SU-DHL-6 (cell line): ENCODE measurements at regions not wholly inside any gene's neighbourhood (a gene's known extent, or its start where the extent isn't known, plus 50 kb on each side); places are given as distances from the start of the nearest gene placed in this dataset.

Experiments
- H2AFZ ChIP-seq: fragments of 200-600 bp; sonication (generic); 2 replicates; pipeline ENCODE4 v1.6.1; 2014; ENCODE audit warnings: low read depth, mild to moderate bottlenecking, moderate library complexity, mixed read lengths, antibody characterized with exemption, low read length; ENCODE audit not compliant: severe bottlenecking
- H3F3A ChIP-seq: fragments of 200-600 bp; shearing (Covaris generic); 2 replicates; pipeline ENCODE4 v1.6.0; 2016; ENCODE audit warnings: antibody characterized with exemption, mild to moderate bottlenecking; ENCODE audit not compliant: insufficient read depth
- H3K27ac ChIP-seq: fragments of 200-600 bp; sonication (generic); 2 replicates; pipeline ENCODE4 v1.5.1; 2016; ENCODE audit warnings: low read depth, mild to moderate bottlenecking, low read length, moderate library complexity, mixed read lengths
- H3K27me3 ChIP-seq: fragments of 200-600 bp; sonication (generic), shearing (Covaris generic); 2 replicates; pipeline ENCODE4 v1.6.0; 2014; ENCODE audit warnings: mild to moderate bottlenecking, low read length
- H3K36me3 ChIP-seq: fragments of 200-600 bp; sonication (generic); 2 replicates; pipeline ENCODE4 v1.6.1; 2014; ENCODE audit warnings: mild to moderate bottlenecking, low read length, mixed read lengths
- H3K4me2 ChIP-seq: fragments of 300-600, 200-600 bp; shearing (Covaris generic), sonication (generic); 2 replicates; pipeline ENCODE4 v1.6.0; 2014; ENCODE audit warnings: low read length, low read depth, mild to moderate bottlenecking; ENCODE audit not compliant: poor library complexity, severe bottlenecking
- H3K4me3 ChIP-seq: fragments of 200-600 bp; sonication (generic); 2 replicates; pipeline ENCODE4 v1.5.1; 2014; ENCODE audit warnings: antibody characterized with exemption, low read length, mild to moderate bottlenecking, mixed read lengths; ENCODE audit not compliant: insufficient read depth, poor library complexity, severe bottlenecking
- H3K79me2 ChIP-seq: fragments of 200-600 bp; sonication (generic); 2 replicates; pipeline ENCODE4 v1.6.1; 2014; ENCODE audit warnings: mild to moderate bottlenecking, low read length, moderate library complexity; ENCODE audit not compliant: insufficient read depth
- H3K9ac ChIP-seq: fragments of 200-600 bp; sonication (generic); 2 replicates; pipeline ENCODE4 v1.7.0; 2014; ENCODE audit warnings: mild to moderate bottlenecking, low read length
- H3K9me2 ChIP-seq: fragments of 200-600 bp; sonication (generic); replicated peaks from 2 replicates; pipeline ENCODE4 v1.6.1; 2014; ENCODE audit warnings: low read length; ENCODE audit not compliant: insufficient read depth
- H3K9me3 ChIP-seq: fragments of 200-600 bp; sonication (generic); 2 replicates; pipeline ENCODE4 v1.6.1; 2014; ENCODE audit warnings: low read length, mixed read lengths; ENCODE audit not compliant: insufficient read depth
- H4K20me1 ChIP-seq: fragments of 200-600 bp; sonication (generic); 2 replicates; pipeline ENCODE4 v1.6.1; 2014; ENCODE audit warnings: low read depth, mild to moderate bottlenecking, antibody characterized with exemption, low read length, moderate library complexity, mixed read lengths
- CTCF ChIP-seq: fragments of 200-600 bp; sonication (generic); IDR thresholded peaks from one replicate; pipeline ENCODE4 v1.5.1; 2017; ENCODE audit warnings: antibody characterized with exemption, mild to moderate bottlenecking, low read length, moderate library complexity; ENCODE audit not compliant: insufficient read depth, poor library complexity, severe bottlenecking
- EZH2phosphoT487 ChIP-seq: fragments of 200-600 bp; sonication (generic), shearing (Covaris generic); conservative IDR thresholded peaks from 2 replicates; pipeline ENCODE4 v1.6.1; 2018; ENCODE audit warnings: mild to moderate bottlenecking, antibody characterized with exemption, low read length, moderate library complexity, mixed read lengths

GRCh38 chr11:109526931-109527330 is 104.9 kb downstream of the C11orf87 start:
- no peak overlapping the region for H3K27ac ChIP-seq
- TF ChIP-seq EZH2phosphoT487, result no peak
- no peaks in the 10 kb centered on the region for H3K9me3 ChIP-seq
- no peak overlapping the region for H3K4me2 ChIP-seq
- H2AFZ ChIP-seq, result no peak overlapping the region
- H3K9me2 ChIP-seq, result 0 out of 2 replicates have a peak, but pooled peaks cover 3% of the 10 kb centered on the region
- no peak overlapping the region for H3K4me3 ChIP-seq
- H4K20me1 ChIP-seq, result no peaks in the 10 kb centered on the region
- no peak overlapping the region for H3K9ac ChIP-seq
- H3F3A ChIP-seq, result no peaks in the 10 kb centered on the region
- H3K79me2 ChIP-seq, result no peaks in the 10 kb centered on the region
- no peaks in the 10 kb centered on the region for H3K36me3 ChIP-seq
- no peaks in the 10 kb centered on the region for H3K27me3 ChIP-seq

GRCh38 chr11:109527496-109527895 is 105.5 kb downstream of the C11orf87 start:
- no peak overlapping the region for H3K4me3 ChIP-seq
- H3K79me2 ChIP-seq, result no peaks in the 10 kb centered on the region
- H3K27ac ChIP-seq, result no peak overlapping the region
- no peak overlapping the region for H2AFZ ChIP-seq
- H3K4me2 ChIP-seq, result no peak overlapping the region
- H3K9me3 ChIP-seq, result no peaks in the 10 kb centered on the region
- TF ChIP-seq EZH2phosphoT487, result no peak
- no peak for TF ChIP-seq CTCF
- H3K27me3 ChIP-seq, result no peaks in the 10 kb centered on the region
- 0 out of 2 replicates have a peak, but pooled peaks cover 3% of the 10 kb centered on the region for H3K9me2 ChIP-seq
- H3K36me3 ChIP-seq, result no peaks in the 10 kb centered on the region
- H4K20me1 ChIP-seq, result no peaks in the 10 kb centered on the region
- no peaks in the 10 kb centered on the region for H3F3A ChIP-seq
- H3K9ac ChIP-seq, result no peak overlapping the region

GRCh38 chr11:109547356-109548027 is 125.5 kb downstream of the C11orf87 start:
- Histone ChIP-seq H3K9ac (no peak overlapping the region), H3K27ac (no peak overlapping the region), H2AFZ (no peak overlapping the region)

More at GRCh38 chr11:109547356-109548027, 125.5 kb downstream of the C11orf87 start:
- no peaks in the 10 kb centered on the region for H3K27me3 ChIP-seq
- no peaks in the 10 kb centered on the region for H3K9me2 ChIP-seq
- no peaks in the 10 kb centered on the region for H3K36me3 ChIP-seq
- H3K4me3 ChIP-seq, result no peak overlapping the region
- H4K20me1 ChIP-seq, result no peaks in the 10 kb centered on the region
- no peak overlapping the region for H3K4me2 ChIP-seq
- H3F3A ChIP-seq, result no peaks in the 10 kb centered on the region
- H3K9me3 ChIP-seq, result no peaks in the 10 kb centered on the region
- TF ChIP-seq CTCF, result no peak
- TF ChIP-seq EZH2phosphoT487, result no peak
- H3K79me2 ChIP-seq, result no peaks in the 10 kb centered on the region
